Mucosa of rectum (tissue), 2 donors: ENCODE measurements at regions not wholly inside any gene's neighbourhood (a gene's known extent, or its start where the extent isn't known, plus 50 kb on each side); places are given as distances from the start of the nearest gene placed in this dataset.

Experiments
- H3K27ac ChIP-seq, 2 donors: one replicate each; pipeline ENCODE4 v1.7.0; 2013; ENCODE audit warnings: inconsistent platforms in 2 of 2, low read depth in 2 of 2, low read length in 2 of 2
- H3K27me3 ChIP-seq, 2 donors: one replicate each; pipeline ENCODE4 v1.7.0; 2013; ENCODE audit warnings: low read length in 2 of 2; ENCODE audit not compliant: control insufficient read depth in 2 of 2, insufficient read depth in 2 of 2
- H3K36me3 ChIP-seq, 2 donors: one replicate each; pipeline ENCODE4 v1.7.0; 2013; ENCODE audit warnings: low read length in 2 of 2; ENCODE audit not compliant: control insufficient read depth in 2 of 2, insufficient read depth in 2 of 2
- H3K4me1 ChIP-seq, 2 donors: one replicate each; pipeline ENCODE4 v1.7.0; 2013; ENCODE audit warnings: low read length in 2 of 2, mild to moderate bottlenecking in 1 of 2; ENCODE audit not compliant: control insufficient read depth in 2 of 2, insufficient read depth in 2 of 2
- H3K4me3 ChIP-seq, 2 donors: one replicate each; pipeline ENCODE4 v1.7.0; 2013; ENCODE audit warnings: low read length in 2 of 2
- H3K9ac ChIP-seq, 2 donors: one replicate each; pipeline ENCODE4 v1.7.0; 2013; ENCODE audit warnings: low read length in 2 of 2, low read depth in 1 of 2, mild to moderate bottlenecking in 1 of 2
- H3K9me3 ChIP-seq, 2 donors: one replicate each; pipeline ENCODE4 v1.7.0; 2013; ENCODE audit warnings: low read length in 2 of 2; ENCODE audit not compliant: control insufficient read depth in 2 of 2
- donor health status: healthy.
- donor health status: Normal muscosa, but diverticular disease.

- H3K4me1 ChIP-seq = peaks cover 0 to 8% of the 10 kb centered on the region in 2 donors
- no peak overlapping the region for H3K4me3 ChIP-seq
- no peaks in the 10 kb centered on the region for H3K9me3 ChIP-seq
- no peak overlapping the region for H3K9ac ChIP-seq
- H3K36me3 ChIP-seq = no peaks in the 10 kb centered on the region
- H3K27me3 ChIP-seq = no peaks in the 10 kb centered on the region
- H3K27ac ChIP-seq = no peak overlapping the region
Measured at GRCh38 chr18:23401400-23402347, 51.4 kb upstream of the RIOK3 start.
